NCI-H69 (cell line): ENCODE measurements at regions not wholly inside any gene's neighbourhood (a gene's known extent, or its start where the extent isn't known, plus 50 kb on each side); places are given as distances from the start of the nearest gene placed in this dataset.

Source experiments
- DNase-seq: peaks from one replicate; lab custom pipeline; 2025; lab: John Stamatoyannopoulos, UW

DNA sequence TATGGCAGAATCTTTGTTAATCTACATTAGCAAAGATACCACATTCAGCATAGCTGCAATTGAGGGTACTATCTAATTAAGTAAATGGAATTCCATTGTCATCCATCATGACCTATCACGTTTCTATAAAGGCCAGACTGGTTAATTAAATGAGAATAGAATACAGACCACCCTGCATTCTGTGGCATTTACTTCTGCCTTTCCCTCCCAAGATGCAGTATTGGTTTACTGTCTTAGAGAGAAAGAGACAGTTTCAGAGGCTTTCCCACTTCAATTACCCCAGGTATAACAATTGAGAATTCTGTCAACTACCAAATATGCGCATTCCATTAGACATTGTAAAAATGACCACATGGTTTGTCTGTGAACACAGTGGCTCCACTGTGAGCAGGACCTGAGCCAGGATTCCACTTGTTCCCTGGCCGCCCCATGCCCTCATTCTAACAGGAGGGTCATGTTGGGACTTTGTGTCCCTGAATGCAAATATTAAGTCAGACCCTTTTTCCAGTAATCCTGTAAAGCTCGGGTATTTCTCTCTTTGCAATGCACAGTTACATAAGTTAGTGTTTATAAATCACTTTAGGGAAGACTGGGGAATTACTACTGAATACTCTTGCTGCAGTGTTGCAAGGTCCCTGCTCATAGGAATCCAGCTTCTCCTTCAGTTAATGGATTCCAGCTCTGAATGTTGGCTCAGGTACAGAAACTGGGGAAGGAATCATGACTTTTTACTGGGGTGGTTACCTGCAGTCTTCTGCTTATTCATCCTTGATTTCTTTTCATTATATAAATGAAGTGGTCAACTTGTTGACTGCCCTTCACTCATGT lies 261.0 kb downstream of the PDGFC start:
- DNase-seq: no peak

GRCh38 chr4:156705311-156705710 lies 266.3 kb downstream of the PDGFC start:
- no peak for DNase-seq

- no peak for DNase-seq
Observed at GRCh38 chr4:156695163-156695562, 276.4 kb downstream of the PDGFC start.

DNA sequence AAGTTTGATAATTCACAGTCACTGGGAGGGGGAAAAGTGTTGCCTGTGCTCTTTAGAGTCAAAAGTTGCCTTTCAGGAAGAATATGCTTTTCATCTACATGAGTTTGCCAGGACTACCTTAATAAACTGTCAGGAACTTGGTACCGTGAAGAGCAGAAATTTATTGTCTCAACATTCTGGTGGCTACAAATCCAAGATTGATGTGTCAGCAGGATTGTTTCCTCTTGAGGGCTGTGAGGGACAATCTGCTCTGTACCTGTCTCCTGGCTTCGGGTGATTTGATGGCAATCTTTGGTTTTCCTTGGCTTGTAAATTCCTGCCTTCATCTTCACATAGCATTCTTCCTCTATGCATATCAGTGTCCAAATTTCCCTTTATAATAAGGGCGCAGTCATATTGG lies 277.2 kb downstream of the PDGFC start:
- no peak for DNase-seq

DNA sequence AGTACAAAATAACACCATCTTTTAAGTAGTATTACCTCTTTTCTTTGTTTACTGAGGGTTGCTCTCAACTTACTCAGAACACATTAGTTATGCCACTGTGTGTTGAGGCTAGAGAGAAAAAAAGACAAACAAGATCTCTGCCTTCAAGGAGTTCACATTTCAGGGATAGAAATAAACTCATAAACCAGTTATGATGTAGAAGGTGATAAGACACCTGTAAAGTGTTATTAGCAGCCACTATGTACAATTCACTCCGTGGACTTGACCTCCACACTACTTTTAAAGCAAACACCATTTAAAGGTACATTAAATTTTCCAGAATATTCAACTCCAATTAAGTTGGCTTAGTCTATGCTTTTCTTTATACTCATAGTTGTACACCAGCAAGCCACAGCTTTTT lies 278.0 kb downstream of the PDGFC start:
- DNase-seq: peak; percentile 5

DNA sequence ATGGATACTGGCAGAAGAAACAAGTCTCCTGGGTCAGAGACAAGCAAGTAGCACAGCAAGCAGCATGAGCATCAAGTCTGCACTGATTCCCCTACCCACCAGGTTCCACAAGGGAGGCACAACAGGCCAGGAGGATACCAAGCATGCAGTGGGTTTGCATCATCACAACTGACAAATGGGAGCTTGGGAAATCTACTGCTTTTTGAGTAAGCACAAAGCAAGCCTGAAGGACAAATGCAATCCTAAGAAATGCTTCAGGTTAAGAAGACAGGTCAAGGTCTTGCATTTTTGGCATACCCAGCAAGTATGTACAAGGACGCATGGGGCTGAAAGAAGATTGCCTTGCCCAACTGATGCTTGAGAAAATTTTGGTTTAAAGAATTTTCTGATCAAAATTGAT lies 279.6 kb downstream of the PDGFC start:
- DNase-seq: no peak

DNA sequence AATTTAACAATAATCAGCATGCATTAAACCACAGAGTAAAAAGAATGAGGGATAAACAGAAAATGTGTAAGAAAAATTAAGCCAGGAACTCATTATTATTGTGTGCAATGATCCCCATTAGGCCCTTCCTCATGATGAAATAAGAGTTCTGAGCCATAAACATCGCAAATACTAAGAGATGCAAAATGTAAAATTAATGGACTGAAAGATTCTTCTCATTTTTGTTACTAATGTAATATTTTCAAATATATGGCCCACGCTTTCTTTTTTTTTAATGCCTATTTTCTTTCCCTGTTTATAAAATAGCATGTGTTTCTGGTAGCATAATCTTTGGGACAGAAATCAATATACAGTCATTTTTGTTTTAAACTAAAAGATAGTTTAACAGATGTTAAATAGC lies 281.0 kb downstream of the PDGFC start:
- DNase-seq: no peak

DNA sequence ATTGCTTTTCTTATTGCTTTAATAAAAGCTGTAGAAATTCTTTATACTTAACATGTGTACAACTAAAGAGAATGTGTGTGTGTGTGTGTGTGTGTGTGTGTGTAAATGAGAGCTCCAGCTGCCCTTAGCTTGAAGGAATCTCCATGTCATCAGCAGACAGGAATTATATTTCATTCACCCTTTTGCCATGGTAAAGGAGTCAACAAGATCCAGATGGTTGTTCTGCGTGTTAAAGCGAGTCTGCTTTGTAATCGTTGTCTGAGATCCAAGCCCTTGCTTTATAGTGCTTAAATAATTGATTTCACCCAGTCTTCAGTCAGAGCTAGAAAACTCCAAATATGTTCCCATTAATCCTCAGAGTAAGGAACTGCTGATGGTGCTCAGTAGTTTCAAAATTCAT lies 285.5 kb downstream of the PDGFC start:
- peak; percentile 57 for DNase-seq

GRCh38 chr4:156685308-156685707 lies 286.3 kb downstream of the PDGFC start:
- no peak for DNase-seq

GRCh38 chr4:156677656-156678055 lies 293.9 kb downstream of the PDGFC start:
- no peak for DNase-seq

- DNase-seq: no peak
Observed at GRCh38 chr4:156677131-156677531, 294.5 kb downstream of the PDGFC start.

GRCh38 chr4:156676116-156676851 lies 295.3 kb downstream of the PDGFC start:
- no peak for DNase-seq

- DNase-seq: no peak
Observed at GRCh38 chr4:156673483-156673882, 298.1 kb downstream of the PDGFC start.

DNA sequence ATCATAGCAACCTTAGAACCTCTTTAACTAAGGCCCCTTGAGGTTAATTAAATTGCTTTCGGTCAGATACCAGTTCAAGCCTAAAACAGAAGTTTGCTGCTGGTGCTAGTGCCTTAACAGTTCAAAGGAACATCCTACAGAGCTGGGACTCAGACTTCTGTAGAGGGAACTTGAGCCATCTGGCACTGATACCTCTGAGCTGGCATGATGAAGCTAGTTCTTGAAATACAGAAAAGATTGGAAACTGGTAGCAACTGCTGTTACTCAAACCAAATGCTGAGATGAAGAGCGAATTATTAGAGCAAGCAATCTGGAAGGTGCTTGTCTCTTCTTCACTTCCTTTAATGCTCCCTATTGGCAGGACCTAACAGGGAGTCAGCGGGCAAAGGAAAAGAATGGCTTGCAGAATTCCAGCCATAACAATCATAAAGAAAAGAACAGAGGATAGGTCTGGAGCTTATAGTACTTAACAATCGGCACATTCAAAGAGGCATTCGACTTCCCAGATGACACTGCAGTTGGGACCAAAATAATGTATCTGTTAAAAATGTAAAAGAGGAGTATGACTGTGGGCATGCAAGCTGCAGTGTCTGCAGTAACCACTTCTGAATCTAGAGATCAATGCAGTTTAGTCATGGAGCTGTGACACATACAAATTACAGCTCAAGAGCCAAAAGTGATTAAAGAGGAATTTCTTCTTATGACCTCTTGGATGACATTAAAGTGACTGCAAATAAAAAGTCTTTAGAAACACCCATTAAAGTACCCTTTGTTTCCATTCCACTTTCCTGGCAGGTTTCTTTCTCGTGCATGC lies 298.9 kb downstream of the PDGFC start:
- DNase-seq: peak; percentile 6

DNA sequence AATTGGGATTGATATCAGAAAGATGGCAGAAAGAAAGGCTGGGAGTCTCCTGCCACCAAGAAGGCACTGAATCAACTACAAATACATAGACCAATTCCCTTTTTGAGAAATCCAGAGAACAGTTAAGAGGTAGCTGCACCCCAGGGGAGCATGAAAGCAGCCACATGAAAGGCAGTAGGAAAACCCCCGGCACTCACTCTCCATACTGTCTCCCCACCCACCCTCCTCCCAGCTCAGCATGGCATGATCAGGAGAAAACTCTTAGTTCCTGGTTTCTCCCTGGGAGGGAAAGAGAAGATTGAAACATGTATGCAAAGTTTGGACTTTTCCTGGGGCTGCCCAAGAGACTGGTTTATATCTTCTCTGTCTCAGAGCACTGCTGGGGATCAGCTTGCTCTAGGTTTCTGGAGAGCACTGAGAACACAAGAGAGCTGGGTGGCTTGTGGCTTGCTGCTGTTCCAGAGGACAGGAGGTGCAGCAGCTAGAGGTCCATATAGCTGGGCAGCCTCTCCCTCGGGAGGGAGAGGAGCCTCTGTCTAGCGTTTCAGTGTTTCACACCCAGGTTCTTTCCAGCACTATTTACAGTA lies 305.7 kb downstream of the PDGFC start:
- no peak for DNase-seq

DNA sequence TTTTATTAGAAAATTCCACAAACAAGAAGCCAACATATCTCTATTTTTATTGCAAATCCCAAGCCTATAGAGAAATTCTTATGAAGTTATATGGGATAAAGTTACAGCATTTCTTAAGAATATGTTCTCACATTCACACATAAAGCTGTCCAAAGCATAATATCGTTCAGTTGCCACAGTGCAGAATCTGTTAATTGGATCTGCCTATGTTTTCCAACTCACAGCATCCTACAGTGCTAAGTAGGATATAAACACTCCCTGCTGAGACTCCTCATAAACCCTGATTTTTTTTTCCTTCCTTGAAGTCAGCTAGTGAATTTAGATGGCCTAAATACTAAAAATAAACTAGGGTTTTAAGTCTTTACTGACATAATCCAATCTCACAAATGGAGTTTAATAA lies 307.9 kb downstream of the PDGFC start:
- peak; percentile 17 for DNase-seq

GRCh38 chr4:156662921-156663320 lies 308.7 kb downstream of the PDGFC start:
- DNase-seq: no peak

DNA sequence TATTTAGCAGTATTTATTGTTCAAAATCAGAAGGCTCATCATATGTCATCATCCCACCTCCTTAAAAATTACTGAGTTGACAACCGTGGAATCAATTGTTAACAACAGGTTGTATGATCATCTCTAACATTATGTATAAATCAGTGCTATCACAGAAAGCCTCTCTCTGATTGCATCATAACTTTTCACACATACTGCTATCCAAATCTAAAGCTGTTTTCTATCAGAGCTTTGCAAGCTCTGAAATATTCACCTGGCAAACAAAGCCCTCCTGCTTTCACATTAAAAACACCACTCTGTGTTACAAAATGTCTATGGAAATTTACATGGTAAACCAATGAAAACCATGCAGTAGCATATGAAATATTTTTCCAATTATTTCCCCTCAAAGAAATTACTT lies 310.0 kb downstream of the PDGFC start:
- DNase-seq: no peak

- no peak for DNase-seq
Observed at GRCh38 chr4:156660465-156660864, 311.1 kb downstream of the PDGFC start.

DNA sequence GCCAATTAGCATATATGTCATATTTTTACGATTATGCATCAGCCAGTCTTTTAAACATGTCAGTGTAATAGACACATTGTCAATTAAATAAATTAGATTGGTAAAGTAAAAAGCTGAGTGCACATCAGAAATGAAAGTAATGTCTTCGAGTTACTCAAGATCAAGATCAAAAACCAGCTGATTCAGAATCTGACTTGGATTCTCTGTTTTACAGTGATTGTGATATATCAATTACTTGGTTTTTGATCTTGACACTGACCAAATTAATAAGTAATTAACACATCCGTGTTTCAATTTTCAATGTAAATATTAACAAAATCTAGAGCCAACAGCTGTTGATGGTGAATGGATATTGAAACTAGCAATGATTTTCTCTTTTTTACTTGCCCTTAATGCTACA lies 311.6 kb downstream of the PDGFC start:
- no peak for DNase-seq

DNA sequence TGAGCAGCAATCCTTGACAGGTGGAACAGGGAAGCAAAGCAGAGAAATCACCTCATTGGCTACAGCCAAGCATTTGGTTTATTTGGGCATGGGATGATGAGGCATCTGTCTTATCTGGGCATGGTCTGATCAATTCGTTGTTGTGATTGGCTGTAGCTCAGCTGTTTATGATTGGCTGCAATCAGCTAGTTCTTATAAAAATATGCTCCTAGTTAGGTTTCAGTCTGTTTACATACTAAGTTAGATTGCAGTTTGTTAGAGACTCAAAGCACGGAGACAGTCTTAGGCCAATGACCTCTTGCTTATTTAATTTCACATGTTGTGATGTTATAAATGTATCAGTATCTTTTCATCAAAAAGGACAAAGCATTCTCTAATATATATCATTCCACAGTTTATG lies 312.0 kb downstream of the PDGFC start:
- DNase-seq: no peak

DNA sequence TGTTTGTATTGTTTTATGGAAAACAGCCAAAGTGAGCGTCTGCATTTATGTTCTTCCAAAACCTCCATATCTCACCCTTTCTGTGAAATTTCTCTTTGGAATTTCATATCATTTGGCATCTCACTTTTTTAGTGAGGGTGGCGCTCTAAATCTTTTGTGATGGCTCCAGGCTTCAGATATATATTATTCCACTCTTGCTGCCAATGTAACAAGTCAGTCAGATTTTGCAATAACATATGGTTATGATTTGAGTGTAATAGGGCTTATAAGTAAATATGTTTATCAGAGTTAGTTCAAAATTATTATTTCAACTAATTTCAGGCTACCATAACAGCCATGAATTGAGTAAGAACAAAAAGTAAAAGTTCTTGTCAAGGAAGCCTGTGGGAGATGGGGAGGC lies 314.7 kb downstream of the PDGFC start:
- no peak for DNase-seq
